Activated CD8-positive, alpha-beta T cell treated with anti-CD3 and anti-CD28 coated beads for 36 hours (primary cell): ENCODE measurements at regions not wholly inside any gene's neighbourhood (a gene's known extent, or its start where the extent isn't known, plus 50 kb on each side); places are given as distances from the start of the nearest gene placed in this dataset.
"Not testable (repeated sequence)": the region's sequence is repeated elsewhere in the genome, so short reads cannot be mapped to it uniquely, and the experiment has no call there.

ENCODE experiments used
- ATAC-seq: fragments of 200-7000 bp; cut with Tn5 transposase; one replicate; pipeline ENCODE4 v1.10.0; 2021; ENCODE audit warnings: mild to moderate bottlenecking, moderate library complexity
- CTCF ChIA-PET: fragments of 350-600 bp; sonication (Branson Sonifier 250); formaldehyde crosslinking; loops from one replicate; lab custom pipeline; 2021; ENCODE audit warnings: antibody characterized with exemption; lab: Charles Lee
- POLR2A ChIA-PET: fragments of 350-600 bp; sonication (Branson Sonifier 250); formaldehyde crosslinking; loops from one replicate; lab custom pipeline; 2021; ENCODE audit warnings: antibody characterized with exemption; lab: Charles Lee
- DNase-seq: peaks from one replicate; pipeline ENCODE4 v3.0.0-alpha.2; 2020
- H3K27ac Mint-ChIP-seq: one replicate; pipeline ENCODE4 v1.8.0; 2021; ENCODE audit warnings: mild to moderate bottlenecking, mixed read lengths
- H3K27me3 Mint-ChIP-seq: one replicate; pipeline ENCODE4 v1.8.0; 2021; ENCODE audit warnings: mixed read lengths
- H3K36me3 Mint-ChIP-seq: one replicate; pipeline ENCODE4 v1.8.0; 2021; ENCODE audit warnings: low read depth, mixed read lengths
- H3K4me1 Mint-ChIP-seq: one replicate; pipeline ENCODE4 v1.8.0; 2021; ENCODE audit warnings: low read depth, mixed read lengths
- H3K4me3 Mint-ChIP-seq: one replicate; pipeline ENCODE4 v1.8.0; 2021; ENCODE audit warnings: mild to moderate bottlenecking, moderate library complexity, mixed read lengths
- H3K9me3 Mint-ChIP-seq: one replicate; pipeline ENCODE4 v1.8.0; 2021; ENCODE audit warnings: mixed read lengths
- intact Hi-C: fragments of 100-400 bp; cut with micrococcal nuclease; formaldehyde crosslinking; loops from one replicate; pipeline ENCODE4 v1.10.0; 2022
- TF ChIP-seq, protein P1 (sequence below): fragments of 200-600 bp; IDR thresholded peaks from one replicate; pipeline ENCODE4 v1.8.0; 2022; ENCODE audit warnings: antibody characterized with exemption, mild to moderate bottlenecking

DNA sequence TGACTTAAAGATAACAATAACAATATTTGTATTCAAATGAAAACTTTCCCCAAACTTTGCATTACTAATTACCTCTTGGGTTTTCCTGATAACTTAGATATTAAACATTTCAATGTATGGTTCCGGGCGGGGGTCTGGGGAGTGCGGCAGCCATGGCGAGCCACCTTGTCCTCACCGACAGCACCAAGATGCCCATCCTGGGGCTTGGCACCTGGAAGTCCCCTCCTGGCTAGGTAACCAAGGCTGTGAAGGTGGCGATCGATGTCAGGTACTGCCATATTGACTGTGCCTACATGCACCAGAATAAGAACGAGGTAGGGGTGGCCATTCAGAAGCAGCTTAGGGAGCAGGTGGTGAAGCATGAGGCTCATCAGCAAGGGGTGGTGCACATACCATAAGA lies 478.7 kb downstream of the CNTN3 start:
- ChIA-PET POLR2A (no interaction called here), CTCF (no interaction called here)
- TF ChIP-seq, protein P1, sequence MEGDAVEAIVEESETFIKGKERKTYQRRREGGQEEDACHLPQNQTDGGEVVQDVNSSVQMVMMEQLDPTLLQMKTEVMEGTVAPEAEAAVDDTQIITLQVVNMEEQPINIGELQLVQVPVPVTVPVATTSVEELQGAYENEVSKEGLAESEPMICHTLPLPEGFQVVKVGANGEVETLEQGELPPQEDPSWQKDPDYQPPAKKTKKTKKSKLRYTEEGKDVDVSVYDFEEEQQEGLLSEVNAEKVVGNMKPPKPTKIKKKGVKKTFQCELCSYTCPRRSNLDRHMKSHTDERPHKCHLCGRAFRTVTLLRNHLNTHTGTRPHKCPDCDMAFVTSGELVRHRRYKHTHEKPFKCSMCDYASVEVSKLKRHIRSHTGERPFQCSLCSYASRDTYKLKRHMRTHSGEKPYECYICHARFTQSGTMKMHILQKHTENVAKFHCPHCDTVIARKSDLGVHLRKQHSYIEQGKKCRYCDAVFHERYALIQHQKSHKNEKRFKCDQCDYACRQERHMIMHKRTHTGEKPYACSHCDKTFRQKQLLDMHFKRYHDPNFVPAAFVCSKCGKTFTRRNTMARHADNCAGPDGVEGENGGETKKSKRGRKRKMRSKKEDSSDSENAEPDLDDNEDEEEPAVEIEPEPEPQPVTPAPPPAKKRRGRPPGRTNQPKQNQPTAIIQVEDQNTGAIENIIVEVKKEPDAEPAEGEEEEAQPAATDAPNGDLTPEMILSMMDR = no peak
- intact Hi-C loops = no loop called here
- Mint-ChIP-seq H3K36me3 (no peaks in the 10 kb centered on the region), H3K4me3 (no peak overlapping the region), H3K27me3 (no peaks in the 10 kb centered on the region), H3K4me1 (no peaks in the 10 kb centered on the region), H3K27ac (no peak overlapping the region), H3K9me3 (peaks cover 11% of the 10 kb centered on the region)
- DNase-seq (no peak), ATAC-seq (no peak)

DNA sequence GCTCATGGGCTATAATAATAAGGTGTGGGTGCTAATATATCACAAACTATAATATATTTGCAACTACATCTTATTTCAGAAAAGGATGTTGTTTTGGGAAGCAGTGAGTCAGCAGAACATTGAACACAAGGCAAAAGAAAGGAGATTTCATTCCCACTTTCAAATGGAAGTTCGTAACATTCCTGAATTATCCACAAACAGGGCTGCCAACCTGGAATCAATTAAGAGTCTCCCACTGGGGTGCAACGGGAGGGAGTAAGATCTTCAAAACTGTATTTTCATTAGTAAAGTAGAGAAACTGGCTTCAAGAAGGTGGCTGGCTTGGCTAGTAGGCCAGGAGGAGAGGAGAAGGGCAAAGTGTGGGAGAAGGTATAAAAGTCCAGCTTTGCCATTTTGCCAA lies 479.6 kb downstream of the CNTN3 start:
- intact Hi-C loops = no loop called here
- Mint-ChIP-seq H3K27me3 (no peaks in the 10 kb centered on the region), H3K4me3 (no peak overlapping the region), H3K36me3 (no peaks in the 10 kb centered on the region), H3K9me3 (peaks cover 10% of the 10 kb centered on the region), H3K27ac (no peak overlapping the region), H3K4me1 (no peaks in the 10 kb centered on the region)
- DNase-seq (no peak), ATAC-seq (no peak)
- TF ChIP-seq, protein P1 = no peak
- ChIA-PET POLR2A (no interaction called here), CTCF (no interaction called here)

DNA sequence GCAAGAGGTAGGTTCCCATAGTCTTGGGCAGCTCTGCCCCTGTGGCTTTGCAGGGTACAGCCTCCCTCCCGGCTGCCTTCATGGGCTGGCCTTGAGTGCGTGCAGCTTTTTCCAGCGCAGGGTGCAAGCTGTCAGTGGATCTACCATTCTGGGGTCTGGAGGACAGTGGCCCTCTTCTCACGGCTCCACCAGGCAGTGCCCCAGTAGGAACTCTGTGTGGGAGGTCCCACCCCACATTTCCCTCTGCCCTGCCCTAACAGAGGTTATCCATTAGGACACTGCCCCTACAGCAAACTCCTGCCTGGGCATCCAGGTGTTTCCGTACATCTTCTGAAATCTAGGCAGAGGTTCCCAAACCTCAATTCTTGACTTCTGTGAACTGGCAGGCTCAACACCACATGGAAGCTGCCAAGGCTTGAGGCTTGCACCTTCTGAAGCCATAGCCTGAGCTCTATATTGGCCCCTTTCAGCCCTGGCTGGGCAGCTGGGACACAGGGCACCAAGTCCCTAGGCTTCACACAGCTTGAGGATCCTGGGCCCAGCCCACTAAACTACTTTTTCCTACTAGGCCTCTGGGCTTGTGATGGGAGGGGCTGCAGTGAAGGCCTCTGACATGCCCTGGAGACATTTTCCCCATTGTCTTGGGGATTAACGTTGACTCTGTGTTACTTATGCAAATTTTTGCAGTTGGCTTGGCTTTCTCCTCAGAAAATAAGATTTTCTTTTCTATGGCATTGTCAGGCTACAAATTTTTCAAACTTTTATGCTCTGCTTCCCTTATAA lies 482.7 kb downstream of the CNTN3 start:
- DNase-seq, H3K27ac Mint-ChIP-seq, H3K36me3 Mint-ChIP-seq, ATAC-seq, POLR2A ChIA-PET, H3K27me3 Mint-ChIP-seq, H3K4me1 Mint-ChIP-seq, H3K9me3 Mint-ChIP-seq, intact Hi-C loops, H3K4me3 Mint-ChIP-seq, CTCF ChIA-PET: not testable (repeated sequence)

DNA sequence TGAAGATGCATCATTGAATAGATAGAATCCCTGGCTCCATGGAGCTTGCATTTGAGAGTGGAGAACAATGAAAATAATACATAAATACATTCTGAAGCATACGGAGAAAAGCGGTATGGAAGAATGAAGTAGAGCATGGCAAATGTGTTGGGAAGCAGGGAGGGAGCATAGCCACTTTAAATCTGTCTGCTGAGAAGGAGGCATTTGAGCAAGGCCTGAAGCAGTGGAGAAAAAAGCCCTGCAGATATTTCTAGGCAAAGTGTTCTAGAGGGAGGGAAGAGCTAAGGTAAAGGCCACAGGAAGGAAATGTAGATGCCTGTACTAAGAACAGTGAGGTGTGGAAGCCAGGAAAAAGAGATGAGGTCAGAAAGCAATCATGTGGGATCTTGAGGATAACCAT lies 484.8 kb downstream of the CNTN3 start:
- TF ChIP-seq, protein P1 = no peak
- no peaks in the 10 kb centered on the region for H3K27me3 Mint-ChIP-seq
- ATAC-seq = no peak
- no peaks in the 10 kb centered on the region for H3K36me3 Mint-ChIP-seq
- H3K9me3 Mint-ChIP-seq = peaks cover 8% of the 10 kb centered on the region
- intact Hi-C loops = no loop called here
- H3K27ac Mint-ChIP-seq = no peak overlapping the region
- no peak overlapping the region for H3K4me3 Mint-ChIP-seq
- CTCF ChIA-PET = no interaction called here
- POLR2A ChIA-PET = no interaction called here
- H3K4me1 Mint-ChIP-seq = no peaks in the 10 kb centered on the region
- DNase-seq = no peak

DNA sequence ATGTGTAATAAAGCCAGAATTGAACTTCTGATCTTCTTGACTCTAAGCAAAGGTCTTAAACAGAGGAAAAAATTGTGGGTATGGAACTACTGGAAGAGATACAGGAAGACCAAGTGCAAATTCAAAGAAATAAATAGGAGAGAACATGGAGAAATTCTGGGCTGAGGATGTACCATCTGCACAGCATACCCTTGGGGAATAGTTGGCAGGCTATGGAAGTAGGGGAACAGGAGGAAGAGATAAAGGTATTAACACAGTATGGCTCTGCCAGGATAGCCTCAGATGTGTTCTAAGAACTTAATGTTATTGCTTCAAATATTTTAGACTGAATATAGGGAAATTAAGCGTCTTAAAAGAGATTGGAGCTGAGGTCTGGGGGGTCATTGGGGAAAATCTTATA lies 485.4 kb downstream of the CNTN3 start:
- no peak overlapping the region for H3K27ac Mint-ChIP-seq
- CTCF ChIA-PET = no interaction called here
- ATAC-seq = no peak

More for the DNA sequence above, 485.4 kb downstream of the CNTN3 start:
- H3K4me1 Mint-ChIP-seq = no peaks in the 10 kb centered on the region
- TF ChIP-seq, protein P1 = no peak
- DNase-seq = no peak
- peaks cover 6% of the 10 kb centered on the region for H3K9me3 Mint-ChIP-seq
- intact Hi-C loops = no loop called here
- POLR2A ChIA-PET = no interaction called here
- H3K36me3 Mint-ChIP-seq = no peaks in the 10 kb centered on the region
- no peaks in the 10 kb centered on the region for H3K27me3 Mint-ChIP-seq
- H3K4me3 Mint-ChIP-seq = no peak overlapping the region
